Dermis microvascular lymphatic vessel endothelial cell (primary cell): ENCODE measurements at regions not wholly inside any gene's neighbourhood (a gene's known extent, or its start where the extent isn't known, plus 50 kb on each side); places are given as distances from the start of the nearest gene placed in this dataset.
A peak's percentile ranks its signal among the peaks of the same experiment; 100 is the strongest.

Experiments used
- DNase-seq, 2 donors: peaks; one replicate each; pipeline versions ENCODE4 v3.0.0 to v3.0.0-alpha.2; 2010; ENCODE audit warnings: low read depth in 2 of 2

GRCh38 chr4:116438981-116439729, 646.2 kb downstream of the TRAM1L1 start:
- DNase-seq = no peak

GRCh38 chr4:116438417-116438816, 647.0 kb downstream of the TRAM1L1 start:
- DNase-seq = no peak

- no peak for DNase-seq
Measured at GRCh38 chr4:116427666-116428065, 657.7 kb downstream of the TRAM1L1 start.

GRCh38 chr4:116413222-116413621, 672.2 kb downstream of the TRAM1L1 start:
- no peak for DNase-seq

GRCh38 chr4:116401293-116401692, 684.1 kb downstream of the TRAM1L1 start:
- DNase-seq = no peak

- DNase-seq = no peak
Measured at GRCh38 chr4:116400480-116400879, 684.9 kb downstream of the TRAM1L1 start.

GRCh38 chr4:116397714-116398113, 687.7 kb downstream of the TRAM1L1 start:
- no peak for DNase-seq

- DNase-seq = no peak
Measured at GRCh38 chr4:116397291-116397690, 688.1 kb downstream of the TRAM1L1 start.

GRCh38 chr4:116395408-116395807, 690.0 kb downstream of the TRAM1L1 start:
- DNase-seq = no peak

GRCh38 chr4:116391020-116391419, 694.4 kb downstream of the TRAM1L1 start:
- DNase-seq = no peak

- no peak for DNase-seq
Measured at GRCh38 chr4:116389139-116389538, 696.2 kb downstream of the TRAM1L1 start.

GRCh38 chr4:116387937-116388474, 697.4 kb downstream of the TRAM1L1 start:
- DNase-seq = no peak

- DNase-seq = no peak
Measured at GRCh38 chr4:116386856-116387255, 698.5 kb downstream of the TRAM1L1 start.

- no peak for DNase-seq
Measured at GRCh38 chr4:116385583-116385982, 699.8 kb downstream of the TRAM1L1 start.

GRCh38 chr4:116374815-116375214, 710.6 kb downstream of the TRAM1L1 start:
- DNase-seq = no peak

- DNase-seq = no peak
Measured at GRCh38 chr4:116362583-116362982, 722.8 kb downstream of the TRAM1L1 start.

- DNase-seq = no peak
Measured at GRCh38 chr4:116361790-116362189, 723.6 kb downstream of the TRAM1L1 start.

GRCh38 chr4:116358633-116359222, 726.6 kb downstream of the TRAM1L1 start:
- peak; percentile 31 to 53 for DNase-seq

GRCh38 chr4:116357758-116358157, 727.6 kb downstream of the TRAM1L1 start:
- DNase-seq = peak; percentile 29 to 36

GRCh38 chr4:116346750-116347149, 738.6 kb downstream of the TRAM1L1 start:
- no peak for DNase-seq

- DNase-seq = no peak
Measured at GRCh38 chr4:116343809-116344208, 741.6 kb downstream of the TRAM1L1 start.

- DNase-seq = no peak
Measured at GRCh38 chr4:116342143-116342542, 743.2 kb downstream of the TRAM1L1 start.

- no peak for DNase-seq
Measured at GRCh38 chr4:116332508-116332907, 752.9 kb downstream of the TRAM1L1 start.
